Parathyroid adenoma (tissue), 2 donors: ENCODE measurements at regions not wholly inside any gene's neighbourhood (a gene's known extent, or its start where the extent isn't known, plus 50 kb on each side); places are given as distances from the start of the nearest gene placed in this dataset.

ENCODE experiments used
- H2AFZ ChIP-seq: fragments of 300-600 bp; sonication (generic); one replicate; pipeline ENCODE4 v1.7.0; 2017; ENCODE audit warnings: antibody characterized with exemption, mild to moderate bottlenecking
- H3K27ac ChIP-seq: fragments of 300-600 bp; sonication (generic); one replicate; pipeline ENCODE4 v1.7.0; 2017
- H3K27me3 ChIP-seq: fragments of 300-600 bp; sonication (generic); one replicate; pipeline ENCODE4 v1.7.0; 2017; ENCODE audit warnings: low read length; ENCODE audit not compliant: control insufficient read depth, insufficient read depth
- H3K36me3 ChIP-seq: fragments of 300-600 bp; sonication (generic); one replicate; pipeline ENCODE4 v1.7.0; 2017; ENCODE audit warnings: low read length; ENCODE audit not compliant: control insufficient read depth, insufficient read depth
- H3K4me1 ChIP-seq: fragments of 300-600 bp; sonication (generic); one replicate; pipeline ENCODE4 v1.7.0; 2017; ENCODE audit warnings: control low read depth
- H3K4me2 ChIP-seq: fragments of 300-600 bp; sonication (generic); one replicate; pipeline ENCODE4 v1.7.0; 2017; ENCODE audit warnings: low read length
- H3K4me3 ChIP-seq: fragments of 300-600 bp; sonication (generic); one replicate; pipeline ENCODE4 v1.7.0; 2017; ENCODE audit warnings: low read depth, low read length
- H3K79me2 ChIP-seq: fragments of 300-600 bp; sonication (generic); one replicate; pipeline ENCODE4 v1.7.0; 2017; ENCODE audit warnings: control low read depth
- H3K9ac ChIP-seq: fragments of 300-600 bp; sonication (generic); one replicate; pipeline ENCODE4 v1.7.0; 2017; ENCODE audit warnings: mild to moderate bottlenecking
- H3K9me3 ChIP-seq: fragments of 300-600 bp; sonication (generic); one replicate; pipeline ENCODE4 v1.7.0; 2017; ENCODE audit warnings: low read length; ENCODE audit not compliant: control insufficient read depth
- CTCF ChIP-seq: fragments of 300-600 bp; sonication (generic); IDR thresholded peaks from one replicate; pipeline ENCODE4 v1.7.0; 2017; ENCODE audit warnings: antibody characterized with exemption, mild to moderate bottlenecking
- donor health status: primary hyperparathyroidism.

- no peaks in the 10 kb centered on the region for H3K4me1 ChIP-seq
- H3K27ac ChIP-seq = no peak overlapping the region
- no peaks in the 10 kb centered on the region for H3K79me2 ChIP-seq
- no peaks in the 10 kb centered on the region for H3K9me3 ChIP-seq
- no peak overlapping the region for H3K4me2 ChIP-seq
- H3K9ac ChIP-seq = no peak overlapping the region
- no peak for TF ChIP-seq CTCF
- H2AFZ ChIP-seq = no peak overlapping the region
- H3K27me3 ChIP-seq = no peaks in the 10 kb centered on the region
- no peaks in the 10 kb centered on the region for H3K36me3 ChIP-seq
- H3K4me3 ChIP-seq = no peak overlapping the region
These were observed 636.0 kb downstream of the TBC1D22A start for GRCh38 chr22:47398491-47398890.

GRCh38 chr22:47397673-47398072 lies 635.2 kb downstream of the TBC1D22A start:
- H3K4me1 ChIP-seq = no peaks in the 10 kb centered on the region
- no peak overlapping the region for H3K27ac ChIP-seq
- H3K4me3 ChIP-seq = no peak overlapping the region
- no peaks in the 10 kb centered on the region for H3K36me3 ChIP-seq
- no peak overlapping the region for H2AFZ ChIP-seq
- no peak for TF ChIP-seq CTCF
- no peaks in the 10 kb centered on the region for H3K79me2 ChIP-seq
- no peaks in the 10 kb centered on the region for H3K9me3 ChIP-seq
- no peaks in the 10 kb centered on the region for H3K27me3 ChIP-seq
- H3K4me2 ChIP-seq = no peak overlapping the region
- H3K9ac ChIP-seq = no peak overlapping the region

- Histone ChIP-seq H3K27me3 (no peaks in the 10 kb centered on the region), H3K4me2 (no peak overlapping the region), H3K36me3 (no peaks in the 10 kb centered on the region), H3K27ac (no peak overlapping the region), H3K79me2 (no peaks in the 10 kb centered on the region), H3K4me1 (no peaks in the 10 kb centered on the region), H3K4me3 (no peak overlapping the region), H3K9me3 (no peaks in the 10 kb centered on the region), H2AFZ (no peak overlapping the region), H3K9ac (no peak overlapping the region)
- TF ChIP-seq CTCF = no peak
These were observed 634.1 kb downstream of the TBC1D22A start for GRCh38 chr22:47396515-47396914.

GRCh38 chr22:47396105-47396504 lies 633.7 kb downstream of the TBC1D22A start:
- no peaks in the 10 kb centered on the region for H3K36me3 ChIP-seq
- no peaks in the 10 kb centered on the region for H3K9me3 ChIP-seq
- no peak overlapping the region for H2AFZ ChIP-seq
- H3K4me2 ChIP-seq = no peak overlapping the region
- H3K4me3 ChIP-seq = no peak overlapping the region
- no peaks in the 10 kb centered on the region for H3K79me2 ChIP-seq
- no peak overlapping the region for H3K27ac ChIP-seq
- no peak overlapping the region for H3K9ac ChIP-seq
- no peaks in the 10 kb centered on the region for H3K4me1 ChIP-seq
- no peak for TF ChIP-seq CTCF
- no peaks in the 10 kb centered on the region for H3K27me3 ChIP-seq

GRCh38 chr22:47395481-47395880 lies 633.0 kb downstream of the TBC1D22A start:
- no peaks in the 10 kb centered on the region for H3K79me2 ChIP-seq
- no peak overlapping the region for H3K4me2 ChIP-seq
- H3K4me1 ChIP-seq = no peaks in the 10 kb centered on the region
- H3K27ac ChIP-seq = no peak overlapping the region
- H3K27me3 ChIP-seq = no peaks in the 10 kb centered on the region
- no peaks in the 10 kb centered on the region for H3K36me3 ChIP-seq
- no peaks in the 10 kb centered on the region for H3K9me3 ChIP-seq
- no peak overlapping the region for H2AFZ ChIP-seq
- H3K9ac ChIP-seq = no peak overlapping the region
- TF ChIP-seq CTCF = no peak
- H3K4me3 ChIP-seq = no peak overlapping the region
